SK-N-MC (cell line): ENCODE measurements at regions not wholly inside any gene's neighbourhood (a gene's known extent, or its start where the extent isn't known, plus 50 kb on each side); places are given as distances from the start of the nearest gene placed in this dataset.

ENCODE experiments used
- EZH2 ChIP-seq: fragments of 200-600 bp; sonication (generic); IDR thresholded peaks from one replicate; pipeline ENCODE4 v1.6.1; 2017; ENCODE audit warnings: antibody characterized with exemption
- FOXP2 ChIP-seq: optimal IDR thresholded peaks from 2 replicates; pipeline ENCODE3; 2011; ENCODE audit warnings: mild to moderate bottlenecking, moderate library complexity; ENCODE audit not compliant: insufficient read depth; ENCODE audit errors: extremely low read length, control extremely low read depth
- POLR2AphosphoS5 ChIP-seq: IDR thresholded peaks from 2 replicates; pipeline ENCODE4 v1.6.1; 2012; ENCODE audit warnings: mild to moderate bottlenecking, low read depth, low read length, borderline replicate concordance

GRCh38 chr2:186060744-186061440, 322.3 kb downstream of the FSIP2 start:
- TF ChIP-seq POLR2AphosphoS5 (no peak), EZH2 (no peak), FOXP2 (no peak)
